ENCODE measurements at regions not wholly inside any gene's neighbourhood (a gene's known extent, or its start where the extent isn't known, plus 50 kb on each side); places are given as distances from the start of the nearest gene placed in this dataset.

DNA sequence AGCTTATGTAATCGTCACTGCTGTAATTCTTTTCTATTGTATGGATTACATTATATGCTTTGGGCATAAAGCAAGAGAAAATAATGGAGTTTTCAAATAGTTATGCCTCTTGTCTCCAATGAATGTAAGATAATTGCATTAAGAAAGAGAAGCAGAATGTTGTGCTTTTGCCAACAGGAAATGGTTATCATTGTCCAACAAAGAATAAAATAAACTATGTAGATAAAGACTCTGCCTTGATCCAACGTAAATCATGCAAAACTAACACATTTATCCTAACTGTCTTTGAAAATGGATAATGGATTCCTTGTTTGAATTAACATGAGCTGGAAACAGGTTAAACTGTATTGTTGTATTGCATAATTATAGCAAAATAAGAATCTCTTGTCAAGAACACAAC is 1709.0 kb downstream of the PCDH7 start:
- TF ChIP-seq, protein P1, sequence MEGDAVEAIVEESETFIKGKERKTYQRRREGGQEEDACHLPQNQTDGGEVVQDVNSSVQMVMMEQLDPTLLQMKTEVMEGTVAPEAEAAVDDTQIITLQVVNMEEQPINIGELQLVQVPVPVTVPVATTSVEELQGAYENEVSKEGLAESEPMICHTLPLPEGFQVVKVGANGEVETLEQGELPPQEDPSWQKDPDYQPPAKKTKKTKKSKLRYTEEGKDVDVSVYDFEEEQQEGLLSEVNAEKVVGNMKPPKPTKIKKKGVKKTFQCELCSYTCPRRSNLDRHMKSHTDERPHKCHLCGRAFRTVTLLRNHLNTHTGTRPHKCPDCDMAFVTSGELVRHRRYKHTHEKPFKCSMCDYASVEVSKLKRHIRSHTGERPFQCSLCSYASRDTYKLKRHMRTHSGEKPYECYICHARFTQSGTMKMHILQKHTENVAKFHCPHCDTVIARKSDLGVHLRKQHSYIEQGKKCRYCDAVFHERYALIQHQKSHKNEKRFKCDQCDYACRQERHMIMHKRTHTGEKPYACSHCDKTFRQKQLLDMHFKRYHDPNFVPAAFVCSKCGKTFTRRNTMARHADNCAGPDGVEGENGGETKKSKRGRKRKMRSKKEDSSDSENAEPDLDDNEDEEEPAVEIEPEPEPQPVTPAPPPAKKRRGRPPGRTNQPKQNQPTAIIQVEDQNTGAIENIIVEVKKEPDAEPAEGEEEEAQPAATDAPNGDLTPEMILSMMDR (IDR thresholded peaks at IDR 0.05) = no peak
- no peak for TF ChIP-seq ZFX (IDR thresholded peaks at IDR 0.05; ENCODE audit: borderline replicate concordance)

All from 22Rv1 (cell line).